HepG2 (cell line): ENCODE measurements at regions not wholly inside any gene's neighbourhood (a gene's known extent, or its start where the extent isn't known, plus 50 kb on each side); places are given as distances from the start of the nearest gene placed in this dataset.

Source experiments
- ATAC-seq: fragments of 200-7000 bp; cut with Tn5 transposase; 3 replicates; pipeline ENCODE4 v1.9.1; 2020; ENCODE audit warnings: mild to moderate bottlenecking, moderate library complexity
- BruUV-seq: library from RNA; stranded (reverse); fragments of 400-500 nt; replicated peaks from 2 replicates; lab custom pipeline; 2021; lab: Mats Ljungman, UMichigan
- CTCF ChIA-PET: fragments of 300-600 bp; formaldehyde crosslinking; extraction: SDS; loops from one replicate; lab custom pipeline; 2021; ENCODE audit warnings: low total read pairs, inconsistent platforms, low intra/inter-chr PET ratio; lab: Yijun Ruan, JAX
- POLR2A ChIA-PET: fragments of 350-600 bp; sonication (Branson Sonifier 250); formaldehyde crosslinking; loops from one replicate; lab custom pipeline; 2020; ENCODE audit warnings: antibody characterized with exemption, inconsistent platforms; lab: Yijun Ruan, JAX
- DNase-seq: peaks from one replicate; pipeline ENCODE4 v3.0.0-alpha.2; 2015; ENCODE audit warnings: low spot score
- FAIRE-seq: peaks from 3 replicates; lab custom pipeline; 2011; peaks lifted over from hg19 to GRCh38; lab: Jason Lieb, UNC
- H2AFZ ChIP-seq: one replicate; pipeline ENCODE4 v1.6.1; 2011; ENCODE audit warnings: low read length, inconsistent platforms
- H3K27ac ChIP-seq: fragments of 300-600 bp; 3 replicates; pipeline ENCODE4 v1.8.0; 2011; ENCODE audit warnings: mixed run types, mild to moderate bottlenecking, mixed read lengths, low read length, inconsistent platforms; ENCODE audit not compliant: insufficient read depth; ENCODE audit errors: extremely low read length
- H3K27me3 ChIP-seq, 2 experiments: fragments of 200-600 bp in 1 of 2; 2 replicates in 1 of 2; 3 replicates in 1 of 2; pipeline versions ENCODE4 v1.6.0 to v1.8.0; 2011; ENCODE audit warnings: low read length in 2 of 2, mild to moderate bottlenecking in 2 of 2, moderate library complexity in 2 of 2, inconsistent platforms in 1 of 2; ENCODE audit not compliant: insufficient read depth in 2 of 2, control insufficient read depth in 1 of 2
- H3K36me3 ChIP-seq, 2 experiments: fragments of 200-600 bp in 1 of 2; replicated peaks in 1 of 2; 2 replicates in 1 of 2; 3 replicates in 1 of 2; pipeline versions ENCODE4 v1.5.1 to v1.8.0; 2011; ENCODE audit warnings: low read length in 2 of 2, inconsistent platforms in 1 of 2; ENCODE audit not compliant: insufficient read depth in 2 of 2, control insufficient read depth in 1 of 2
- H3K4me1 ChIP-seq: 2 replicates; pipeline ENCODE4 v1.5.1; 2012; ENCODE audit warnings: low read length, inconsistent platforms; ENCODE audit not compliant: insufficient read depth
- H3K4me2 ChIP-seq: 2 replicates; pipeline ENCODE4 v1.6.0; 2011; ENCODE audit warnings: low read depth, low read length, inconsistent platforms
- H3K4me3 ChIP-seq, 3 experiments: fragments of 200-600 bp in 1 of 3; sonication (generic), shearing (Covaris generic) in 1 of 3; replicated peaks in 1 of 3; 2 replicates each; pipeline ENCODE4 v1.5.1; 2011 to 2016; ENCODE audit warnings: low read length in 3 of 3, inconsistent platforms in 2 of 3, low read depth in 2 of 3, mild to moderate bottlenecking in 2 of 3, control low read depth in 1 of 3, mixed read lengths in 1 of 3; ENCODE audit not compliant: insufficient read depth in 1 of 3
- H3K79me2 ChIP-seq: one replicate; pipeline ENCODE4 v1.6.1; 2011; ENCODE audit warnings: low read length, inconsistent platforms; ENCODE audit not compliant: insufficient read depth
- H3K9ac ChIP-seq: 2 replicates; pipeline ENCODE4 v1.6.0; 2011; ENCODE audit warnings: mild to moderate bottlenecking, low read depth, low read length, inconsistent platforms; ENCODE audit not compliant: insufficient read depth
- H3K9me3 ChIP-seq: 2 replicates; pipeline ENCODE4 v1.5.1; 2012; ENCODE audit warnings: mild to moderate bottlenecking, low read length
- H4K20me1 ChIP-seq: 2 replicates; pipeline ENCODE4 v1.6.0; 2011; ENCODE audit warnings: inconsistent platforms, mild to moderate bottlenecking, low read length, moderate library complexity; ENCODE audit not compliant: insufficient read depth
- ARNT2 ChIP-seq: sonication (generic); formaldehyde crosslinking; IDR thresholded peaks from 2 replicates; pipeline ENCODE4 v1.8.0; 2022; ENCODE audit warnings: mild to moderate bottlenecking, low read depth, missing genetic modification reagents, moderate library complexity
- CHD2 ChIP-seq: IDR thresholded peaks from 2 replicates; pipeline ENCODE4 v1.6.1; 2011; ENCODE audit warnings: low read depth, low read length, improper control_type of control experiment
- CREB1 ChIP-seq, 2 experiments: fragments of 450-650 bp in 1 of 2; IDR thresholded peaks; 2 replicates each; pipeline ENCODE4 v1.6.1; 2016 to 2017; ENCODE audit warnings: control low read depth in 1 of 2, mild to moderate bottlenecking in 1 of 2, missing compliant biosample characterization in 1 of 2, missing genetic modification characterization in 1 of 2
- ELF3 ChIP-seq: IDR thresholded peaks from 2 replicates; pipeline ENCODE4 v1.6.1; 2016; ENCODE audit warnings: missing genetic modification reagents, missing compliant biosample characterization
- HCFC1 ChIP-seq: fragments of 150-350 bp; IDR thresholded peaks from 2 replicates; pipeline ENCODE4 v1.6.1; 2014; ENCODE audit warnings: low read depth, low read length
- HINFP ChIP-seq: sonication (generic); formaldehyde crosslinking; IDR thresholded peaks from 2 replicates; pipeline ENCODE4 v1.4.0; 2020; ENCODE audit warnings: low read depth, mild to moderate bottlenecking, missing genetic modification reagents
- HMG20B ChIP-seq: conservative IDR thresholded peaks from 2 replicates; pipeline ENCODE4 v1.6.1; 2016; ENCODE audit warnings: missing genetic modification reagents, missing compliant biosample characterization
- MTF2 ChIP-seq: sonication (generic); formaldehyde crosslinking; IDR thresholded peaks from 2 replicates; pipeline ENCODE4 v1.5.0; 2020; ENCODE audit warnings: missing genetic modification reagents, borderline replicate concordance
- MYPOP ChIP-seq: sonication (generic); formaldehyde crosslinking; IDR thresholded peaks from 2 replicates; pipeline ENCODE4 v1.8.1; 2023; ENCODE audit warnings: mild to moderate bottlenecking, moderate library complexity, missing genetic modification reagents
- NFE2 ChIP-seq: sonication (generic); formaldehyde crosslinking; IDR thresholded peaks from 2 replicates; pipeline ENCODE4 v1.4.0; 2020; ENCODE audit warnings: missing genetic modification reagents
- RBM39 ChIP-seq: fragments of 200-400 bp; formaldehyde crosslinking; IDR thresholded peaks from one replicate; pipeline ENCODE4 v1.6.1; 2018; ENCODE audit warnings: antibody characterized with exemption, mild to moderate bottlenecking, low read depth, low read length; ENCODE audit not compliant: poor library complexity, severe bottlenecking
- SP5 ChIP-seq: IDR thresholded peaks from 2 replicates; pipeline ENCODE4 v1.6.1; 2016; ENCODE audit warnings: low read depth, borderline replicate concordance
- TFDP2 ChIP-seq: sonication (generic); formaldehyde crosslinking; IDR thresholded peaks from 2 replicates; pipeline ENCODE4 v1.4.0; 2020; ENCODE audit warnings: missing genetic modification reagents
- ZNF563 ChIP-seq: sonication (generic); formaldehyde crosslinking; IDR thresholded peaks from 2 replicates; pipeline ENCODE4 v1.8.0; 2022; ENCODE audit warnings: mild to moderate bottlenecking, moderate library complexity, missing genetic modification reagents
- ZNF580 ChIP-seq: IDR thresholded peaks from 2 replicates; pipeline ENCODE4 v1.6.1; 2016; ENCODE audit warnings: low read depth, borderline replicate concordance
- in situ Hi-C: cut with HindIII; loops from 2 replicates; pipeline ENCODE4 v1.10.0; 2017; ENCODE audit warnings: low pct_unique_long_range_greater_than_20kb; ENCODE audit not compliant: extremely low pct_ligation_motif_present
- intact Hi-C: fragments of 100-400 bp; cut with micrococcal nuclease; formaldehyde crosslinking; loops from one replicate; pipeline ENCODE4 v1.10.0; 2022; ENCODE audit not compliant: unreplicated experiment

GRCh38 chrX:127762663-127763062, 289.5 kb downstream of the ACTRT1 start:
- ATAC-seq (no peak), DNase-seq (no peak), FAIRE-seq (no peak)
- no peaks in the 10 kb centered on the region for H3K27me3 ChIP-seq
- CTCF ChIA-PET = no interaction called here
- H2AFZ ChIP-seq = no peak overlapping the region
- in situ Hi-C loops (no loop called here), intact Hi-C loops (no loop called here)
- H3K4me2 ChIP-seq = no peak overlapping the region
- peaks cover 21% of the 10 kb centered on the region for H3K9me3 ChIP-seq
- no TSS peak for BruUV-seq
- H3K36me3 ChIP-seq = no peaks in the 10 kb centered on the region
- no peaks in the 10 kb centered on the region for H3K4me1 ChIP-seq
- TF ChIP-seq ARNT2 (no peak), SP5 (no peak), MTF2 (no peak)
- no peak overlapping the region for H3K27ac ChIP-seq
- no peak overlapping the region for H3K9ac ChIP-seq
- no peaks in the 10 kb centered on the region for H3K79me2 ChIP-seq
- POLR2A ChIA-PET = no interaction called here
- H4K20me1 ChIP-seq = no peaks in the 10 kb centered on the region
- no peak overlapping the region for H3K4me3 ChIP-seq

GRCh38 chrX:127732709-127733108, 319.5 kb downstream of the ACTRT1 start:
- ATAC-seq = no peak
- H3K4me1 ChIP-seq = no peaks in the 10 kb centered on the region
- H3K36me3 ChIP-seq = no peaks in the 10 kb centered on the region
- BruUV-seq = no TSS peak
- peaks cover 6% of the 10 kb centered on the region for H3K9me3 ChIP-seq
- no peaks in the 10 kb centered on the region for H4K20me1 ChIP-seq
- H3K79me2 ChIP-seq = no peaks in the 10 kb centered on the region
- no peak for FAIRE-seq
- H3K27ac ChIP-seq = no peak overlapping the region
- no peak overlapping the region for H3K9ac ChIP-seq
- no peaks in the 10 kb centered on the region for H3K27me3 ChIP-seq
- H3K4me3 ChIP-seq = no peak overlapping the region
- CTCF ChIA-PET = no interaction called here
- H2AFZ ChIP-seq = no peak overlapping the region
- H3K4me2 ChIP-seq = no peak overlapping the region
- DNase-seq = no peak
- intact Hi-C loops = no loop called here
- POLR2A ChIA-PET = no interaction called here
- in situ Hi-C loops = no loop called here
- TF ChIP-seq MYPOP (CRISPR knock-in tag) = no peak
- TF ChIP-seq HCFC1 = no peak
- TF ChIP-seq HMG20B (CRISPR knock-in tag) = no peak
- no peak for TF ChIP-seq HINFP
- TF ChIP-seq CHD2 = no peak
- no peak for TF ChIP-seq NFE2 (CRISPR knock-in tag)
- TF ChIP-seq ELF3 (CRISPR knock-in tag) = no peak
- no peak for TF ChIP-seq CREB1 (IDR thresholded peaks at IDR 0.05)
- TF ChIP-seq CREB1 (CRISPR knock-in tag; IDR thresholded peaks at IDR 0.05) = no peak
- no peak for TF ChIP-seq TFDP2 (CRISPR knock-in tag)
- TF ChIP-seq ZNF580 (CRISPR knock-in tag) = no peak
- TF ChIP-seq RBM39 = no peak
- TF ChIP-seq ZNF563 (CRISPR knock-in tag) = no peak
